CD14-positive monocyte (primary cell): ENCODE measurements at regions not wholly inside any gene's neighbourhood (a gene's known extent, or its start where the extent isn't known, plus 50 kb on each side); places are given as distances from the start of the nearest gene placed in this dataset.

Experiments used
- DNase-seq, 3 donors: peaks; one replicate each; pipeline ENCODE4 v3.0.0-alpha.2; 2011 to 2022
- H2AFZ ChIP-seq: 2 replicates; pipeline ENCODE4 v1.6.0; 2012; ENCODE audit warnings: mild to moderate bottlenecking, low read depth, low read length, inconsistent platforms; ENCODE audit not compliant: insufficient read depth, poor library complexity, severe bottlenecking
- H3K27ac ChIP-seq, 2 donors: 1 replicate in 1 of 2; 2 replicates in 1 of 2; pipeline ENCODE4 v1.5.1; 2012 to 2013; ENCODE audit warnings: low read length in 2 of 2, control low read depth in 1 of 2, inconsistent platforms in 1 of 2, low read depth in 1 of 2, mild to moderate bottlenecking in 1 of 2
- H3K27me3 ChIP-seq, 2 donors: one replicate each; pipeline versions ENCODE4 v1.6.0 to v1.6.1; 2011 to 2013; ENCODE audit warnings: low read length in 2 of 2; ENCODE audit not compliant: control insufficient read depth in 2 of 2, insufficient read depth in 2 of 2
- H3K36me3 ChIP-seq, 2 donors: replicated peaks in 1 of 2; 1 replicate in 1 of 2; 2 replicates in 1 of 2; pipeline versions ENCODE4 v1.5.1 to v1.6.1; 2012 to 2013; ENCODE audit warnings: low read length in 2 of 2, control low read depth in 1 of 2, inconsistent platforms in 1 of 2, mild to moderate bottlenecking in 1 of 2; ENCODE audit not compliant: insufficient read depth in 2 of 2, control insufficient read depth in 1 of 2
- H3K4me1 ChIP-seq, 2 donors: 1 replicate in 1 of 2; 2 replicates in 1 of 2; pipeline versions ENCODE4 v1.5.1 to v1.6.1; 2012 to 2013; ENCODE audit warnings: low read length in 2 of 2, control low read depth in 1 of 2, inconsistent platforms in 1 of 2, mild to moderate bottlenecking in 1 of 2, moderate library complexity in 1 of 2; ENCODE audit not compliant: insufficient read depth in 2 of 2, control insufficient read depth in 1 of 2
- H3K4me2 ChIP-seq: replicated peaks from 2 replicates; pipeline ENCODE3; 2012; ENCODE audit warnings: low read length, moderate library complexity, mild to moderate bottlenecking; ENCODE audit not compliant: poor library complexity, severe bottlenecking; ENCODE audit errors: extremely low read depth
- H3K4me3 ChIP-seq, 3 experiments: fragments of 200-600 bp in 1 of 3; sonication (generic) in 1 of 3; replicated peaks in 1 of 3; 1 replicate in 2 of 3; 2 replicates in 1 of 3; pipeline ENCODE4 v1.5.1; 2011 to 2013; ENCODE audit warnings: low read length in 3 of 3, mild to moderate bottlenecking in 3 of 3, control low read depth in 2 of 3, low read depth in 2 of 3, inconsistent platforms in 1 of 3, moderate library complexity in 1 of 3
- H3K79me2 ChIP-seq: 2 replicates; pipeline ENCODE4 v1.6.0; 2012; ENCODE audit warnings: mild to moderate bottlenecking, control low read depth, inconsistent platforms, low read length, moderate library complexity; ENCODE audit not compliant: insufficient read depth
- H3K9ac ChIP-seq: 2 replicates; pipeline ENCODE4 v1.6.0; 2017; ENCODE audit warnings: low read length, mild to moderate bottlenecking; ENCODE audit not compliant: insufficient read depth, poor library complexity, severe bottlenecking
- H3K9me3 ChIP-seq, 2 donors: replicated peaks in 1 of 2; 1 replicate in 1 of 2; 2 replicates in 1 of 2; pipeline versions ENCODE4 v1.5.1 to v1.6.1; 2012 to 2013; ENCODE audit warnings: low read length in 2 of 2, control low read depth in 1 of 2; ENCODE audit not compliant: control insufficient read depth in 1 of 2, insufficient read depth in 1 of 2
- H4K20me1 ChIP-seq: 2 replicates; pipeline ENCODE4 v1.6.0; 2012; ENCODE audit warnings: mild to moderate bottlenecking, low read length, control low read depth, moderate library complexity; ENCODE audit not compliant: insufficient read depth
- H3K27ac Mint-ChIP-seq, 7 donors: one replicate each; pipeline ENCODE4 v1.8.0; 2020; ENCODE audit warnings: mild to moderate bottlenecking in 7 of 7, mixed read lengths in 7 of 7, moderate library complexity in 6 of 7, inconsistent platforms in 2 of 7
- H3K27me3 Mint-ChIP-seq, 3 donors: one replicate each; pipeline ENCODE4 v1.8.0; 2021 to 2022; ENCODE audit warnings: low read depth in 3 of 3, mild to moderate bottlenecking in 3 of 3, mixed read lengths in 3 of 3, moderate library complexity in 3 of 3, inconsistent platforms in 1 of 3
- H3K36me3 Mint-ChIP-seq, 2 donors: one replicate each; pipeline ENCODE4 v1.8.0; 2020; ENCODE audit warnings: mixed read lengths in 2 of 2, inconsistent platforms in 1 of 2, mild to moderate bottlenecking in 1 of 2
- H3K4me1 Mint-ChIP-seq: one replicate; pipeline ENCODE4 v1.8.0; 2020; ENCODE audit warnings: mild to moderate bottlenecking, mixed read lengths
- H3K4me3 Mint-ChIP-seq, 2 donors: one replicate each; pipeline ENCODE4 v1.8.0; 2020; ENCODE audit warnings: mild to moderate bottlenecking in 2 of 2, mixed read lengths in 2 of 2, moderate library complexity in 1 of 2
- H3K9me3 Mint-ChIP-seq, 7 donors: one replicate each; pipeline ENCODE4 v1.8.0; 2020 to 2022; ENCODE audit warnings: mixed read lengths in 7 of 7, mild to moderate bottlenecking in 6 of 7, moderate library complexity in 6 of 7, inconsistent platforms in 2 of 7
- CTCF ChIP-seq: fragments of 200-600 bp; IDR thresholded peaks from one replicate; pipeline ENCODE4 v1.8.0; 2022; ENCODE audit warnings: antibody characterized with exemption, mild to moderate bottlenecking
- WGBS: methylation state at CpG from one replicate; pipeline ENCODE4 v1.1.5; 2013; ENCODE audit warnings: missing lambda C conversion rate; ENCODE audit not compliant: insufficient coverage; 5-methylcytosine and 5-hydroxymethylcytosine counted together
- intact Hi-C, 2 donors: fragments of 100-400 bp; cut with micrococcal nuclease; formaldehyde crosslinking; loops; one replicate each; pipeline versions ENCODE4 v1.15.0 to v1.15.1; 2023

DNA sequence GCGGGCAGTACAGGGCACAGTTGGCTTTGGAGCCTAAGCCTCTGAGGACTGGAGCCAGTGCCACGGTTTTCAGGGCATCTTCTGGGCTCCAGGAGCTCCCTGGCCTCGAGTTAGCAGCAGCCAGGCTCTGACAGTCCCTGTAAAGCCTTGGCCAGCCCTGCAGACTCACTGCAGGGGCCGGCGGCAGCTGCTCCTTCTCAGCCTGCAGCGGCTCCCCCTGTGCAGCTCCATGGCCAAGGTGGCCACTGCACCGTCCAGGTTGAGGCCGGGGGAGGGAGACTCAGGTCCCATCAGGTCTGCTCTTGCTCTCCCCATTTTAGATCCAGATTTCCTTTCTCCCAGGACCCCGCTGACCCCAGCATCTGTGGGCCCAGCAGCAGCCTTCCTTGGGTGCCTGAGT, 1461.1 kb downstream of the BRD1 start:
- Histone ChIP-seq H3K79me2 (no peaks in the 10 kb centered on the region), H3K4me1 (no peaks in the 10 kb centered on the region), H3K9me3 (no peaks in the 10 kb centered on the region), H3K27ac (no peak overlapping the region), H2AFZ (no peak overlapping the region), H3K9ac (no peak overlapping the region), H3K36me3 (no peaks in the 10 kb centered on the region), H3K27me3 (no peaks in the 10 kb centered on the region), H4K20me1 (no peaks in the 10 kb centered on the region), H3K4me2 (no peak overlapping the region), H3K4me3 (no peak overlapping the region)
- H3K27me3 Mint-ChIP-seq: peaks cover 2 to 4% (median 4%) of the 10 kb centered on the region in 3 donors
- no peak overlapping the region for H3K4me3 Mint-ChIP-seq
- no peak for DNase-seq
- peaks cover 0 to 4% (median 0%) of the 10 kb centered on the region in 7 donors for H3K9me3 Mint-ChIP-seq
- intact Hi-C loops: no loop called here
- 83% methylated on average over 9 of the region's 9 CpGs for WGBS
- no peaks in the 10 kb centered on the region for H3K4me1 Mint-ChIP-seq
- TF ChIP-seq CTCF: no peak
- H3K36me3 Mint-ChIP-seq: no peaks in the 10 kb centered on the region
- H3K27ac Mint-ChIP-seq: no peak overlapping the region

- no peak overlapping the region for H3K27ac Mint-ChIP-seq
- H3K79me2 ChIP-seq: no peaks in the 10 kb centered on the region
- H3K4me3 ChIP-seq: no peak overlapping the region
- no peak overlapping the region for H3K4me2 ChIP-seq
- peaks cover 2 to 4% (median 4%) of the 10 kb centered on the region in 3 donors for H3K27me3 Mint-ChIP-seq
- H3K27ac ChIP-seq: no peak overlapping the region
- H3K4me1 ChIP-seq: no peaks in the 10 kb centered on the region
- no peak overlapping the region for H3K9ac ChIP-seq
- H3K9me3 ChIP-seq: no peaks in the 10 kb centered on the region
- no peak for DNase-seq
- H3K36me3 ChIP-seq: no peaks in the 10 kb centered on the region
- H3K9me3 Mint-ChIP-seq: peaks cover 0 to 4% (median 0%) of the 10 kb centered on the region in 7 donors
- H4K20me1 ChIP-seq: no peaks in the 10 kb centered on the region
- no peak overlapping the region for H2AFZ ChIP-seq
- TF ChIP-seq CTCF: no peak
- H3K4me1 Mint-ChIP-seq: no peaks in the 10 kb centered on the region
- H3K4me3 Mint-ChIP-seq: no peak overlapping the region
- WGBS: 83% methylated on average over 6 of the region's 8 CpGs
- intact Hi-C loops: no loop called here
- H3K27me3 ChIP-seq: no peaks in the 10 kb centered on the region
- no peaks in the 10 kb centered on the region for H3K36me3 Mint-ChIP-seq
Measured at GRCh38 chr22:48366056-48366455, 1461.6 kb downstream of the BRD1 start.
